ENCODE measurements at regions not wholly inside any gene's neighbourhood (a gene's known extent, or its start where the extent isn't known, plus 50 kb on each side); places are given as distances from the start of the nearest gene placed in this dataset.
A peak's percentile ranks its signal among the peaks of the same experiment; 100 is the strongest.

- H3K4me1 Mint-ChIP-seq, result peaks cover 16 to 23% (median 18%) of the 10 kb centered on the region in 3 donors
Observed at GRCh38 chr22:47474464-47474863, 712.0 kb downstream of the TBC1D22A start.

GRCh38 chr22:47472636-47473035, 710.2 kb downstream of the TBC1D22A start:
- H3K27me3 Mint-ChIP-seq, result peaks cover 8% of the 10 kb centered on the region in 2 donors
- CTCF ChIA-PET, result no interaction called here
- POLR2A ChIA-PET, result no interaction called here
- no peaks in the 10 kb centered on the region for H3K27me3 ChIP-seq (replicated peaks in 1 of 2; ENCODE audit: control insufficient read depth in 2 of 2, extremely low read depth in 1 of 2, insufficient read depth in 2 of 2, low read length in 1 of 2)
- no peaks in the 10 kb centered on the region for H3K36me3 ChIP-seq (ENCODE audit: control insufficient read depth in 2 of 2, extremely low read depth in 1 of 2, insufficient read depth in 1 of 2, low read length in 1 of 2)
- DNase-seq, result no peak
- H3K9me3 Mint-ChIP-seq, result peaks cover 0 to 3% (median 0%) of the 10 kb centered on the region in 3 donors
- 89% methylated on average over 7 of the region's 9 CpGs for WGBS (ENCODE audit: insufficient coverage)
- H3K36me3 Mint-ChIP-seq, result no peaks in the 10 kb centered on the region
- no peak overlapping the region for H3K27ac ChIP-seq (ENCODE audit: low read length)
- H3K9me3 ChIP-seq, result no peaks in the 10 kb centered on the region
- H3K27ac Mint-ChIP-seq, result no peak overlapping the region
- peaks cover 16 to 23% (median 18%) of the 10 kb centered on the region in 3 donors for H3K4me1 Mint-ChIP-seq
- no peak overlapping the region for H3K4me3 Mint-ChIP-seq
- no peaks in the 10 kb centered on the region for H3K4me1 ChIP-seq (ENCODE audit: control insufficient read depth in 1 of 2, extremely low read depth in 1 of 2, insufficient read depth in 2 of 2, low read length in 2 of 2)
- no peak overlapping the region for H3K4me3 ChIP-seq (ENCODE audit: control insufficient read depth in 1 of 2, extremely low read depth in 1 of 2, low read length in 1 of 2)
- ATAC-seq (replicated peaks in 1 of 4), result no peak

More at GRCh38 chr22:47474464-47474863, 712.0 kb downstream of the TBC1D22A start:
- CTCF ChIA-PET, result no interaction called here
- 0% methylated on average over 3 of the region's 6 CpGs for WGBS (ENCODE audit: insufficient coverage)
- Mint-ChIP-seq H3K27ac (no peak overlapping the region), H3K9me3 (no peaks in the 10 kb centered on the region), H3K27me3 (peaks cover 10 to 16% of the 10 kb centered on the region in 2 donors), H3K4me3 (peak overlapping the region; percentile 36 to 59 (median 39)), H3K36me3 (no peaks in the 10 kb centered on the region)
- POLR2A ChIA-PET, result no interaction called here
- Histone ChIP-seq H3K27me3 (replicated peaks in 1 of 2; ENCODE audit: control insufficient read depth in 2 of 2, extremely low read depth in 1 of 2, insufficient read depth in 2 of 2, low read length in 1 of 2) (no peaks in the 10 kb centered on the region), H3K4me3 (ENCODE audit: control insufficient read depth in 1 of 2, extremely low read depth in 1 of 2, low read length in 1 of 2) (peak overlapping the region in 1 of 2 donors; percentile 28), H3K27ac (ENCODE audit: low read length) (no peak overlapping the region), H3K9me3 (no peaks in the 10 kb centered on the region), H3K36me3 (ENCODE audit: control insufficient read depth in 2 of 2, extremely low read depth in 1 of 2, insufficient read depth in 1 of 2, low read length in 1 of 2) (no peaks in the 10 kb centered on the region), H3K4me1 (ENCODE audit: control insufficient read depth in 1 of 2, extremely low read depth in 1 of 2, insufficient read depth in 2 of 2, low read length in 2 of 2) (no peaks in the 10 kb centered on the region)
- no peak for ATAC-seq (replicated peaks in 1 of 4)
- no peak for DNase-seq

GRCh38 chr22:47471406-47471805, 709.0 kb downstream of the TBC1D22A start:
- H3K27me3 ChIP-seq (replicated peaks in 1 of 2; ENCODE audit: control insufficient read depth in 2 of 2, extremely low read depth in 1 of 2, insufficient read depth in 2 of 2, low read length in 1 of 2), result no peaks in the 10 kb centered on the region
- CTCF ChIA-PET, result no interaction called here
- no peaks in the 10 kb centered on the region for H3K4me1 ChIP-seq (ENCODE audit: control insufficient read depth in 1 of 2, extremely low read depth in 1 of 2, insufficient read depth in 2 of 2, low read length in 2 of 2)
- Mint-ChIP-seq H3K9me3 (peaks cover 3 to 15% (median 9%) of the 10 kb centered on the region in 3 donors), H3K27me3 (peaks cover 5 to 8% of the 10 kb centered on the region in 2 donors), H3K4me3 (no peak overlapping the region), H3K27ac (no peak overlapping the region), H3K4me1 (peaks cover 16 to 23% (median 18%) of the 10 kb centered on the region in 3 donors), H3K36me3 (peaks cover 4% of the 10 kb centered on the region)
- peaks cover 2% of the 10 kb centered on the region for H3K9me3 ChIP-seq
- 58% methylated on average over 2 of the region's 3 CpGs for WGBS (ENCODE audit: insufficient coverage)
- H3K4me3 ChIP-seq (ENCODE audit: control insufficient read depth in 1 of 2, extremely low read depth in 1 of 2, low read length in 1 of 2), result no peak overlapping the region
- POLR2A ChIA-PET, result no interaction called here
- H3K27ac ChIP-seq (ENCODE audit: low read length), result no peak overlapping the region
- DNase-seq (no peak), ATAC-seq (replicated peaks in 1 of 4) (no peak)
- H3K36me3 ChIP-seq (ENCODE audit: control insufficient read depth in 2 of 2, extremely low read depth in 1 of 2, insufficient read depth in 1 of 2, low read length in 1 of 2), result no peaks in the 10 kb centered on the region

GRCh38 chr22:47465809-47466208, 703.4 kb downstream of the TBC1D22A start:
- Histone ChIP-seq H3K36me3 (ENCODE audit: control insufficient read depth in 2 of 2, extremely low read depth in 1 of 2, insufficient read depth in 1 of 2, low read length in 1 of 2) (no peaks in the 10 kb centered on the region), H3K4me1 (ENCODE audit: control insufficient read depth in 1 of 2, extremely low read depth in 1 of 2, insufficient read depth in 2 of 2, low read length in 2 of 2) (no peaks in the 10 kb centered on the region), H3K27me3 (replicated peaks in 1 of 2; ENCODE audit: control insufficient read depth in 2 of 2, extremely low read depth in 1 of 2, insufficient read depth in 2 of 2, low read length in 1 of 2) (peaks cover 0 to 19% of the 10 kb centered on the region in 2 experiments), H3K9me3 (peaks cover 2% of the 10 kb centered on the region), H3K4me3 (ENCODE audit: control insufficient read depth in 1 of 2, extremely low read depth in 1 of 2, low read length in 1 of 2) (no peak overlapping the region), H3K27ac (ENCODE audit: low read length) (no peak overlapping the region)
- Mint-ChIP-seq H3K9me3 (peaks cover 7 to 17% (median 10%) of the 10 kb centered on the region in 3 donors), H3K4me3 (no peak overlapping the region), H3K36me3 (peaks cover 4% of the 10 kb centered on the region), H3K27ac (no peak overlapping the region), H3K27me3 (peaks cover 3 to 7% of the 10 kb centered on the region in 2 donors), H3K4me1 (no peaks in the 10 kb centered on the region)
- ChIA-PET CTCF (no interaction called here), POLR2A (no interaction called here)
- ATAC-seq (replicated peaks in 1 of 4) (no peak), DNase-seq (no peak)
- WGBS (ENCODE audit: insufficient coverage), result 17% methylated on average over 1 of the region's 2 CpGs

- H3K9me3 Mint-ChIP-seq, result peaks cover 7 to 17% (median 10%) of the 10 kb centered on the region in 3 donors
- no peak overlapping the region for H3K27ac Mint-ChIP-seq
- POLR2A ChIA-PET, result no interaction called here
- H3K27ac ChIP-seq (ENCODE audit: low read length), result no peak overlapping the region
- DNase-seq (no peak), ATAC-seq (replicated peaks in 1 of 4) (no peak)
- no peaks in the 10 kb centered on the region for H3K36me3 ChIP-seq (ENCODE audit: control insufficient read depth in 2 of 2, extremely low read depth in 1 of 2, insufficient read depth in 1 of 2, low read length in 1 of 2)
- H3K9me3 ChIP-seq, result peaks cover 2% of the 10 kb centered on the region
- CTCF ChIA-PET, result no interaction called here
- peaks cover 3 to 7% of the 10 kb centered on the region in 2 donors for H3K27me3 Mint-ChIP-seq
- no peaks in the 10 kb centered on the region for H3K4me1 ChIP-seq (ENCODE audit: control insufficient read depth in 1 of 2, extremely low read depth in 1 of 2, insufficient read depth in 2 of 2, low read length in 2 of 2)
- WGBS (ENCODE audit: insufficient coverage), result 74% methylated on average over 7 of the region's 8 CpGs
- no peak overlapping the region for H3K4me3 ChIP-seq (ENCODE audit: control insufficient read depth in 1 of 2, extremely low read depth in 1 of 2, low read length in 1 of 2)
- no peak overlapping the region for H3K4me3 Mint-ChIP-seq
- no peaks in the 10 kb centered on the region for H3K4me1 Mint-ChIP-seq
- H3K36me3 Mint-ChIP-seq, result peaks cover 4% of the 10 kb centered on the region
- peaks cover 0 to 19% of the 10 kb centered on the region in 2 experiments for H3K27me3 ChIP-seq (replicated peaks in 1 of 2; ENCODE audit: control insufficient read depth in 2 of 2, extremely low read depth in 1 of 2, insufficient read depth in 2 of 2, low read length in 1 of 2)
Observed at GRCh38 chr22:47465222-47465621, 702.8 kb downstream of the TBC1D22A start.

GRCh38 chr22:47463220-47463619, 700.8 kb downstream of the TBC1D22A start:
- DNase-seq (no peak), ATAC-seq (replicated peaks in 1 of 4) (no peak)
- Mint-ChIP-seq H3K27ac (no peak overlapping the region), H3K27me3 (peaks cover 3 to 8% of the 10 kb centered on the region in 2 donors), H3K4me1 (no peaks in the 10 kb centered on the region), H3K36me3 (peaks cover 4% of the 10 kb centered on the region), H3K4me3 (no peak overlapping the region), H3K9me3 (peaks cover 7 to 17% (median 10%) of the 10 kb centered on the region in 3 donors)
- Histone ChIP-seq H3K36me3 (ENCODE audit: control insufficient read depth in 2 of 2, extremely low read depth in 1 of 2, insufficient read depth in 1 of 2, low read length in 1 of 2) (no peaks in the 10 kb centered on the region), H3K4me1 (ENCODE audit: control insufficient read depth in 1 of 2, extremely low read depth in 1 of 2, insufficient read depth in 2 of 2, low read length in 2 of 2) (no peaks in the 10 kb centered on the region), H3K27me3 (replicated peaks in 1 of 2; ENCODE audit: control insufficient read depth in 2 of 2, extremely low read depth in 1 of 2, insufficient read depth in 2 of 2, low read length in 1 of 2) (peaks cover 0 to 20% of the 10 kb centered on the region in 2 experiments), H3K4me3 (ENCODE audit: control insufficient read depth in 1 of 2, extremely low read depth in 1 of 2, low read length in 1 of 2) (no peak overlapping the region), H3K27ac (ENCODE audit: low read length) (no peak overlapping the region), H3K9me3 (peaks cover 2% of the 10 kb centered on the region)
- WGBS (ENCODE audit: insufficient coverage), result 100% methylated on average over 1 of the region's 8 CpGs
- CTCF ChIA-PET, result no interaction called here
- POLR2A ChIA-PET, result no interaction called here

GRCh38 chr22:47460861-47461260, 698.4 kb downstream of the TBC1D22A start:
- Mint-ChIP-seq H3K27ac (no peak overlapping the region), H3K9me3 (peaks cover 0 to 3% (median 0%) of the 10 kb centered on the region in 3 donors), H3K27me3 (peaks cover 1 to 3% of the 10 kb centered on the region in 2 donors), H3K4me3 (no peak overlapping the region), H3K4me1 (no peaks in the 10 kb centered on the region), H3K36me3 (no peaks in the 10 kb centered on the region)
- Histone ChIP-seq H3K27me3 (replicated peaks in 1 of 2; ENCODE audit: control insufficient read depth in 2 of 2, extremely low read depth in 1 of 2, insufficient read depth in 2 of 2, low read length in 1 of 2) (peaks cover 0 to 23% of the 10 kb centered on the region in 2 experiments), H3K4me1 (ENCODE audit: control insufficient read depth in 1 of 2, extremely low read depth in 1 of 2, insufficient read depth in 2 of 2, low read length in 2 of 2) (no peaks in the 10 kb centered on the region), H3K4me3 (ENCODE audit: control insufficient read depth in 1 of 2, extremely low read depth in 1 of 2, low read length in 1 of 2) (no peak overlapping the region), H3K27ac (ENCODE audit: low read length) (no peak overlapping the region), H3K36me3 (ENCODE audit: control insufficient read depth in 2 of 2, extremely low read depth in 1 of 2, insufficient read depth in 1 of 2, low read length in 1 of 2) (no peaks in the 10 kb centered on the region), H3K9me3 (no peaks in the 10 kb centered on the region)
- 81% methylated on average over 5 of the region's 5 CpGs for WGBS (ENCODE audit: insufficient coverage)
- CTCF ChIA-PET, result no interaction called here
- POLR2A ChIA-PET, result no interaction called here
- no peak for ATAC-seq (replicated peaks in 1 of 4)
- no peak for DNase-seq

Measured in T-cell (primary cell).